ENCODE measurements at regions not wholly inside any gene's neighbourhood (a gene's known extent, or its start where the extent isn't known, plus 50 kb on each side); places are given as distances from the start of the nearest gene placed in this dataset.

DNA sequence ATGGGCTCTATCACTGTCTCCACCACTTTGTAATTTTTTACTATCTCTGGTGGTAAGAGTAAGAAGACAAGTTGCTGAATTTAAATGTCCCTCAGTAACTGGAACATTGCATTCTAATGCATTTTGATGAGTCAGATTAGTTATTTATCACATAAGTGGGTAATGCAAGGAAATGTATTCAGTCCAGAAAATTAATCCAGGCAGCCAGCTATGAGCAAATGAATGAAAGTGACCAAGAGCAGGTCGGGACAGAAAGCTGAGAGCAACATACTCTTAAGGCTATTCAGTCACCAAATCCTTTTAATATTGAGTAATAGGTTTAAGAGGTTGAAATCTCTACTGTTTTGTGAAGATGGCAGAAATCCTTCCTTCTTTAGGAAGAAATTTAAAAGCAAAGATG lies 265.5 kb upstream of the PARD3B start:
- Histone ChIP-seq H3K4me2 (ENCODE audit: insufficient read depth, insufficient read length, low read length) (no peak overlapping the region), H4K91ac (ENCODE audit: insufficient read length, low read depth, low read length) (no peak overlapping the region), H2BK20ac (ENCODE audit: low read depth, low read length, poor library complexity, severe bottlenecking) (no peak overlapping the region), H3K79me2 (ENCODE audit: insufficient read depth, low read length) (no peaks in the 10 kb centered on the region), H2AK5ac (ENCODE audit: insufficient read length, low read length) (no peak overlapping the region), H3K14ac (ENCODE audit: insufficient read depth, low read length) (no peak overlapping the region), H3K27ac (ENCODE audit: insufficient read length, low read depth, low read length) (no peak overlapping the region), H4K5ac (ENCODE audit: insufficient read length, low read depth, low read length) (no peak overlapping the region), H3K79me1 (ENCODE audit: insufficient read depth, low read depth, low read length, poor library complexity, severe bottlenecking) (no peaks in the 10 kb centered on the region), H3K4ac (ENCODE audit: low read depth, low read length) (no peak overlapping the region), H2BK12ac (ENCODE audit: insufficient read length, low read depth, low read length) (no peak overlapping the region), H3K9me3 (ENCODE audit: control insufficient read depth, low read depth, low read length) (no peaks in the 10 kb centered on the region), H4K8ac (replicated peaks; ENCODE audit: insufficient read length, low read depth, low read length) (no peak overlapping the region), H2BK5ac (ENCODE audit: insufficient read length, low read length) (no peak overlapping the region), H2AFZ (ENCODE audit: low read length) (no peak overlapping the region), H3K56ac (ENCODE audit: insufficient read length, low read depth, low read length) (no peak overlapping the region), H4K20me1 (ENCODE audit: control insufficient read depth, insufficient read depth, insufficient read length) (no peaks in the 10 kb centered on the region), H3T11ph (ENCODE audit: low read length) (no peak overlapping the region), H3K9ac (ENCODE audit: extremely low read depth, insufficient read length, low read length) (no peak overlapping the region), H3K4me1 (ENCODE audit: insufficient read depth, low read length) (peaks cover 10% of the 10 kb centered on the region), H2BK15ac (ENCODE audit: low read depth, low read length) (no peak overlapping the region), H3K18ac (ENCODE audit: insufficient read length, low read depth, low read length) (no peak overlapping the region), H3K23ac (ENCODE audit: insufficient read length, low read depth, low read length) (no peak overlapping the region), H3K27me3 (ENCODE audit: insufficient read depth, low read length) (no peaks in the 10 kb centered on the region), H2BK120ac (ENCODE audit: low read depth, low read length, poor library complexity, severe bottlenecking) (no peak overlapping the region), H3K23me2 (ENCODE audit: insufficient read length, low read depth, low read length, poor library complexity, severe bottlenecking) (no peaks in the 10 kb centered on the region)
- Mint-ChIP-seq H3K27me3 (ENCODE audit: low read depth) (peaks cover 10% of the 10 kb centered on the region), H3K4me1 (peaks cover 56 to 59% of the 10 kb centered on the region in 2 experiments), H3K36me3 (ENCODE audit: insufficient read depth in 1 of 3, low read depth in 3 of 3) (no peaks in the 10 kb centered on the region; a peak in 2 of 7 replicates), H3K4me3 (no peak overlapping the region), H3K9me3 (peaks cover 0 to 2% of the 10 kb centered on the region in 2 experiments; a peak in 2 of 5 replicates), H3K27ac (no peak overlapping the region)
- no peak for DNase-seq
- no CpG with 5 or more reads among the region's 1 CpG for WGBS (ENCODE audit: extremely low coverage, insufficient read length, low lambda C conversion rate)
- TF ChIP-seq CTCF (conservative IDR thresholded peaks at IDR 0.05) = no peak

All from H9 (cell line).